ENCODE measurements at regions not wholly inside any gene's neighbourhood (a gene's known extent, or its start where the extent isn't known, plus 50 kb on each side); places are given as distances from the start of the nearest gene placed in this dataset.
"Not testable (repeated sequence)": the region's sequence is repeated elsewhere in the genome, so short reads cannot be mapped to it uniquely, and the experiment has no call there.

DNA sequence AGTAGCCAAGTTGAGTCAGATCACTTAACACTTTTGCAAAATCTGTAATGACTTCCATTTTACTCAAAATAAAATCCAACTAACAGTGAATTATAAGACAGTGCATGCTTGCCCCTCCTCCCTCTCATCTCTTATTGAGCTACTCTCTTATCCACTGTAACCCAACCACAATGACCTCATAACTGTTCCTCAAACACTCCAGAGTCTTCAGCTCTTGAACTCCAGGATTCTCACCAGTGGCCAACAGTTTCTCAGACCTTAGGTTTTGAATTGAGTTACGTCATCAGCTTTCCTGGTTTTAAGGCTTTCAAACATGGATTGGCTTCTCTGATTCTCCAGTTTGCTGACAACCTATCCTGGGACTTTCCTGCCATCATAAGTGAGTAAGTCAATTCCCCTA lies 938.3 kb downstream of the RAB28 start:
- no peak for DNase-seq

- DNase-seq: no peak
These were observed 946.0 kb downstream of the RAB28 start for GRCh38 chr4:12538162-12538561.

GRCh38 chr4:12534684-12535083 lies 949.5 kb downstream of the RAB28 start:
- no peak for DNase-seq

DNA sequence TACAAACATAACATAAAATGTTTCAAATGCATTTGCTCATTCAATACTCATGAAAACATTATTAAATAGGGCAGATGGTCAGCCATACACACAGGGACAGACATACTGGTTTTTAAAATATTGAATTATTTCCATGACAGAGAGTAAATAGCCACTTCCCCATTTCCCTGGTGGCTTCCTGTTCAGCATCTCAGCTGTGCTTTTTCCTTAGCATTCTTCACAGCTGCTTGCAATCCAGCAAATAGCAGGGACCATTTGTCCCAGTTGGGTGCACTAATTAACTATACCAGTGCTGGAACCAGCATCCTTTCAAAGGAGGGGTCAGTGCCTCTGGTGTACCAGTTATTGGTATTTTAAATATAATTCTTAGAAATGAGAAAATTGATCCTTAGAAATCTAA lies 964.7 kb downstream of the RAB28 start:
- DNase-seq: no peak

GRCh38 chr4:12507868-12508481 lies 976.2 kb downstream of the RAB28 start:
- no peak for DNase-seq

GRCh38 chr4:12500409-12500808 lies 983.7 kb downstream of the RAB28 start:
- DNase-seq: no peak

DNA sequence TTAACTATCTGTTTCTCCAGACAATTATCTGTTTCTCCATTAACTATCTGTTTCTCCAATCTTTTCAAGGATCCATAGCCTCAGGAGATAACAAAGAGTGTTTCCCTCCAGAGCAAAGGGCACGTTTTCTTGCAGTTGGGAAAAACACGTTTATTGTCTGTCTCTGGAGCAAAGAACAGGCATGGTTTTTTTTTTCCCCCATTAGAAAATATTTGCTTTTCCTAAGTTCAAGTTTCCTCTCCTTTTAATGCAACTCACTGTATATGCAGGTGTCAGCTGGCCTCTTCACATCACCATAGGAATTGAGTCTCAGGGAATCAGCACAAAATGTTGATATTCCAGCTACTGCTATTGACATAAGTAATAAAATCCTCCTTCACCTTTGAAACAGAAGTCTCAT lies 984.4 kb downstream of the RAB28 start:
- DNase-seq: no peak

DNA sequence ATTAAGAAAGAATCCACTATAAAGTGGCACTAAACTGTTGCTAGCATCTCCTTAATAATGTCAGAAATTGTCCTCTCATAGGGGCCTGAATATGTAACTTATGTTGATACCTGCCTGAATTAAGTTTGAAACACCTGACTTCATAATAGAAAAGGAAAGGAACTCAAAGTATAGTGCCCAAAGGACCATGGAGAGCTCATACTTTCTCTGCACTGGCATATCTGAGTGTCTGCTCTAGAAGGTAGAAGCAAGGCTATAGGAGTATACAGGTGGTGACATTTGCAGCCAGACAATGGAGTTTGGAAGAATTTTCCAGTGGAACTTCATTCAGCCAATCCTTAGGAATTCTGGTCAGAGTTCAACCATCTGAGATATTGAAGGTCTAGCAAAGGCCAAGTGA lies 988.9 kb downstream of the RAB28 start:
- DNase-seq: no peak

DNA sequence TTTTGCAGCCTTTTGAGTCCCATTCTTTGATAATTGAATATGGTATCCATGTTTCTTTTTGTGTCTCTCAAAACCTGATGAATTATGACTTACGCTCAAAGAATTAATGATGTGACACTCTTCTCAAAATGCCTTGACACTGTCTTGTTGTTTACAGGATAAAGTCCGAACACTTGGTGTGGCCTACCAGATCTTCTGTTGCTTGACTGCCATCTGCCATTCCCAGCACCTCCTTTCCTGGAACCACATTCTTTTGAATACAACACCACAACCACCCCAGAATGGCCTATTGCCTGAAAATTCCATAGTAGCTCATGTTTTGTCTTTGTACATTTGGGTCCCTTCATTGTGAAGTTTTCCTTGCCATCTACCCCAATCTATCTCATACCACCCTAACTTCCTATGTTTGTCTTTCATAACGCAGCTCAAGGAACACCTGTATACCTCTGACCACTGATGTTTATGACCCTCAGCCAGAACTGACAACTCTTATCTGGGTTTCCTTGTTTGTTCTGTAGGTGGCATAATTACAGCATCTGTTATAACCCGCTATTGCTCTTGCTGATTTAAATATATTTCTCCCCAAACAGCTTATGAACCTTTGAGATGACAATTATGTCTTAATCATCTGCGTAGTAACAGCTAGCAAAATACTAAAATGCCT lies 991.3 kb downstream of the RAB28 start:
- no peak for DNase-seq

DNA sequence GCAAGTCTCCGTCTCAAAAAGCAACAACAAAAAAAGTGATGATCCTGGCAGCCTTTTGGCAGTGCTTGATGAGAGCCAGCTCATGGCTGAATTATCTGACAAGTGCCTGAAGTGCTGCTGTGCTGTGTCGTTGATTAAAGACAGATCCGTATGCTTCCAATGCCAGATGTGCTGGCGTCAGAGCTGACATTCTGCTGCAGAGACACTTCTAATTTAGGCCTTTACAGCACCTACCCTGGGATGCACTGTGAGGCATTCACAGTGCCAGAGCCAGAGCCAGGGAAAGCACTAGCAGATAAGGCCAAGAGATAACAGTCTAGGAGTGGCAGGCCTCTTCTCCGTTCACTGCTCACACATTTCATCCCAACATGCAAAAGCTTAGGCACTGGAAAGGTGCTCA lies 995.5 kb downstream of the RAB28 start:
- no peak for DNase-seq

DNA sequence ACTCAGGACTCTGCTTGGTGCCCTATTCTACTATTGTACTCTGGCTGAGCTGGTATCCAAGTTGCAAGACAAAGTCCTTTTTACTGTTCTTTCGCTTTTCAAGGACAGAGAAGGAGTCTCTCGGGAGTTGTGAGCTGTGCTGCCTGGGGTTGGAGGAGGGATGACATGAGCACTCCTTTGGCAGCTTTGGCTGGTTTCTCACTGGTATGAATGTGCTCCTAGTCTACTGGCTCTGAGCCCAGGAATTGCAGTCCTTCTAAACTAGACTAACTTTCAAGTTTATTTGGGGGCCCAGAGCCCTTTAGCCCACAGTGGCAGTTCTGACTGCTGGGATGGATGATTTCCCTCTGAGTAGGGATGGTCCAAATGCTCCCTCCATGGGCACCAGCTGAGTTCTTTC lies 997.1 kb downstream of the RAB28 start:
- DNase-seq: no peak

DNA sequence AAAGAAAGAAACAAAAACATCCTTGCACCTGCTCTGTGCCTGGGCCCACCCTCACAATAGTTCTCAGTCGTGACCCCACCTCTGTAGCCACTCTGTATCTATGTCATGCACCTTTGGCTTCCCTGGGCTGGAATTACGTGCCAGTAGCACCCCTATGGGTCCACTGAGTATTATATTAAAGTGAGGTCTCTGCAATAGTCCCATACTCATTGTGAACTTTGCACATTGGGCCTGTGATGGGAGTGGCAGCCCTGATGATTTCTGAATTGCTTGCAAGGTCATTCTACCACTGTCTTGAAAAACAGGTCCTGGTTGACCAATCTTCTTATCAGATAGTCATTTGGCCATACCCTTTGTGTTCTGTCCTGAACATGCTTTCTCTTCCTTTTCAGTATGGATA lies 1012.1 kb downstream of the RAB28 start:
- DNase-seq: no peak

- DNase-seq: no peak
These were observed 1012.9 kb downstream of the RAB28 start for GRCh38 chr4:12471193-12471592.

- DNase-seq: not testable (repeated sequence)
These were observed 1022.6 kb downstream of the RAB28 start for GRCh38 chr4:12461576-12461975.

GRCh38 chr4:12459126-12459525 lies 1025.0 kb downstream of the RAB28 start:
- DNase-seq: no peak

DNA sequence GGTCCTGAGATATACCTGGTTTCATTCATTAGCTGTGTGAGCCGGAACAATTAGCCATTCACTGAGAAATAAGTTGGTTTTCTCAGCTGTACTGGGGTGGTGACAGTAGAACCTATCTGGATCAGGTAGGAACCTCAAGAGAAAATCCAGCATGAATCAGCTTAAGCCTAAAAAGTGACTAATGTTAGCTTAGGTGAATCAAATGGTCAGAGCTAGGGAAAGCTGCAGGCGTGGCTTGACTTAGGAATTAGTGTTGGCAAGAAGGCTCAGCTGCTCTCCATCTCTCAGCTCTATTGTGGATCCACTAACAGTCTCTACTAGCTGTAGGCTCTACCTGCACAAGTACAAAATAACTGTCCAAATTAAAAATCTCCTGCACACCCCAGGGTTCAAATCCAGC lies 1025.5 kb downstream of the RAB28 start:
- no peak for DNase-seq

GRCh38 chr4:12452291-12452690 lies 1023.6 kb upstream of the HS3ST1 start:
- DNase-seq: no peak

DNA sequence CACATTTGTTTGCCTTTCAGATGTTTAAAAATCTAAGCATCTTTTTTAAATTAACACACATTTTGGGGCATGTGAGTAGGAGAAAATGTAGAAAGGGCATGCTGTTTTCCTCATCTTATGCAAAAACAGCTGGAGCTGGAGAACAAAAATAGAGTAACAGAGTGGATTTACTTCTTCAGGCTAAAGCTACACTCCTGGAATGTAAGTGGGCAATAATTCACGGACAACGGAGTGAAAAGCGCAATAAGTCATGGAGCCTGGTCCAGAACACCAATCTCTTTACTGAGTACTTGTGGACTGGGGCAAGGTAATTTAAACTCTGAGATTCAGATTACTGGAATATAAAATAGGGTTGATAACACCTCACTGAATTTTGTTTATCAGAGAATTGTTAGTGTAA lies 1018.8 kb upstream of the HS3ST1 start:
- no peak for DNase-seq

DNA sequence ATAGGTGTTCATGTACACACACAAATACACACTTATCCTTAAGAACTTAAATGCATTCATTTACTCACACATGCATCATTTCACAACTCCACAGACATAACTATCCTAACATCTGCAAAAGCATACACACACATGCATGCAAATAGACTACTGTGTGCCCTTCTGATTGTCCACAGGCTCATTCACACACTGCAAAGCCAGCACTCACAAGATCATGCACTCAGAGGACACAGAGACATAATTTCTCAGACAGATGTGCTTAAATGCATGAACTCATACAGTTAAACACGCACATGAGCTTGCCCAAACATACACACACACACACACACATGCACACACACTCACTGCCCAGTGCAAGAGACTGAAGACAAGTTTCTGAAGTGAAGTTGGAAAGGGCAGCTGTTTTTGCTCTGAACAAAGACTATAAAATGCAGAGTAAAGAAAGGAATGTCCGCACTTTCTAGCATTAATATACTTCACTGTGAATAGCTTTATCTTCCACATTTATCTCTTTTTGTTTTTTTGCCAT lies 1018.0 kb upstream of the HS3ST1 start:
- no peak for DNase-seq

- no peak for DNase-seq
These were observed 1017.6 kb upstream of the HS3ST1 start for GRCh38 chr4:12446256-12446655.

DNA sequence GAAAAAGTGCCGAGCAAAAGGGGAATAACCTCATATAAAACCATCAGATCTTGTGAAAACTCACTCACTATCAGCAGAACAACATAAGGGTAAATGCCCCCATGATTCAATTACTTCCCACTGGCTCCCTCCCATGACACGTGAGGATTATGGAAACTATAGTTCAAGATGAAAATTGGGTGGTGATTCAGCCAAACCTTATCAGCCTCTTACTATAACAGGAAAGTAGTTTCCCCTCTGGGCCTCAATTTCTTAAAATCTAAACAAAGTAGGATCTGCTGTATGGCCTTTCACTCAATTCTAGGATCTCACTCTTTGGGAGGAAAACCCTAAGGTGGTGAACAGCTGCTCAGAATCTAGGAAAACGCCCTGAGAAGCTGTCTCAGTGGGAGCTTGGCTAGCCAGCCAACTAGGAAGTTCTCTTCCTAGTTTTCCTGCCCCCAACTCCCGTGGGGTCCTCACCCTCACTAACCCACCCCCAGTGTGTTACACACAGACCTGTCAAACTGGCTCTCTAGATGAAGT lies 1017.1 kb upstream of the HS3ST1 start:
- DNase-seq: no peak

- DNase-seq: no peak
These were observed 1011.1 kb upstream of the HS3ST1 start for GRCh38 chr4:12439633-12440305.

- DNase-seq: not testable (repeated sequence)
These were observed 1002.6 kb upstream of the HS3ST1 start for GRCh38 chr4:12431259-12431658.

DNA sequence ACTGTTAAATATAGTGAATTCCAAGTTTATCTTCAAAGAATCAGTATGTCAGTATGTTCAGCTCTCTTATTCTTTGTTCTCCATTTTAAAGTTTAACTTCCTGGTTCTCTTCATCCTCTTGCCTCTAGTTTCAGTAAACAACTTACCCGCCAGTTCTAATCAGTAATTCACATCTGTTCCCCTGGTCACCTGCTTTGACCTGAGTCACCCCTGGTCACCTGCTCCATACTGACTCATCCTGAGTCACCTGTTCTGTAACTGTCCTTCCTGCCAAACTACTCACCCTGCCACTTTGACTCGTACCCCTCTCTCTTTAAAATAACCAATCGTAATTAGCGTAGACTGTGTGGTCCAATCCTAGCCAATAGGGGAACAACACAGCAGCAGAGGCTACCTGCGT lies 992.7 kb upstream of the HS3ST1 start:
- no peak for DNase-seq

Data from activated CD4-positive, alpha-beta T cell treated with anti-CD3 and anti-CD28 coated beads, Interleukin-2, amount 50 U/mL, for 48 hours (primary cell).